Right lobe of liver (tissue), 6 donors: ENCODE measurements at regions not wholly inside any gene's neighbourhood (a gene's known extent, or its start where the extent isn't known, plus 50 kb on each side); places are given as distances from the start of the nearest gene placed in this dataset.

Source experiments
- ATAC-seq, 4 donors: fragments of 200-7000 bp; cut with Tn5 transposase; one replicate each; pipeline ENCODE4 v1.9.1; 2020; ENCODE audit warnings: mild to moderate bottlenecking in 4 of 4, moderate library complexity in 4 of 4
- DNase-seq, 3 donors: peaks; one replicate each; pipeline ENCODE4 v3.0.0-alpha.2; 2020
- H3K27ac ChIP-seq, 3 donors: fragments of 200-600 bp; one replicate each; pipeline ENCODE4 v1.8.0; 2022
- H3K27me3 ChIP-seq, 2 donors: fragments of 200-600 bp; one replicate each; pipeline ENCODE4 v1.8.0; 2022
- H3K36me3 ChIP-seq, 4 donors: fragments of 200-600 bp; sonication (generic) in 1 of 4; one replicate each; pipeline versions ENCODE4 v1.5.1 to v1.8.0; 2017 to 2022; ENCODE audit warnings: control low read depth in 1 of 4
- H3K4me1 ChIP-seq, 4 donors: fragments of 200-600 bp; sonication (generic) in 1 of 4; one replicate each; pipeline versions ENCODE4 v1.5.1 to v1.8.0; 2017 to 2022; ENCODE audit warnings: control low read depth in 1 of 4
- H3K4me3 ChIP-seq, 3 donors: fragments of 200-600 bp; one replicate each; pipeline ENCODE4 v1.8.0; 2022
- H3K9me3 ChIP-seq, 4 donors: fragments of 200-600 bp; sonication (generic) in 1 of 4; one replicate each; pipeline versions ENCODE4 v1.5.1 to v1.8.0; 2017 to 2022; ENCODE audit warnings: control low read depth in 1 of 4
- CTCF ChIP-seq, 4 donors: fragments of 200-600 bp in 3 of 4; fragments of 450-650 bp in 1 of 4; IDR thresholded peaks; one replicate each; pipeline versions ENCODE4 v1.5.1 to v1.8.0; 2016 to 2022; ENCODE audit warnings: antibody characterized with exemption in 4 of 4, mild to moderate bottlenecking in 2 of 4
- POLR2A ChIP-seq: fragments of 450-650 bp; IDR thresholded peaks from one replicate; pipeline ENCODE4 v1.6.1; 2017; ENCODE audit warnings: antibody characterized with exemption, mild to moderate bottlenecking
- WGBS: methylation state at CpG from one replicate; pipeline ENCODE4 v1.1.6; 2018; ENCODE audit warnings: low coverage, low lambda C conversion rate; ENCODE audit not compliant: insufficient coverage; ENCODE audit errors: missing lambda C conversion rate; 5-methylcytosine and 5-hydroxymethylcytosine counted together
- intact Hi-C, 2 donors: fragments of 100-400 bp; cut with DNase I; formaldehyde crosslinking; loops; one replicate each; pipeline versions ENCODE4 v1.11.2 to v1.14.1; 2022
- donor health status: DM: no; HTN: yes; CAD: no.
- donor health status: DM: no; HTN: no; CAD: no.
- donor health status: DM: no; HTN: no; CAD: no.
- donor health status: DM: no; HTN: yes; CAD: no.
- donor health status: DM: no; HTN: yes; CAD: no.

GRCh38 chr20:11555510-11555909 is 362.2 kb upstream of the BTBD3 start:
- TF ChIP-seq POLR2A (no peak), CTCF (IDR thresholded peaks at IDR 0.05) (no peak)
- Histone ChIP-seq H3K4me1 (no peaks in the 10 kb centered on the region), H3K4me3 (no peak overlapping the region), H3K9me3 (no peaks in the 10 kb centered on the region), H3K27ac (no peak overlapping the region), H3K27me3 (no peaks in the 10 kb centered on the region), H3K36me3 (no peaks in the 10 kb centered on the region)
- ATAC-seq (no peak), DNase-seq (no peak)
- 92% methylated on average over 2 of the region's 2 CpGs for WGBS
- intact Hi-C loops = no loop called here

GRCh38 chr20:11556410-11556809 is 361.3 kb upstream of the BTBD3 start:
- no peak for ATAC-seq
- Histone ChIP-seq H3K27ac (no peak overlapping the region), H3K4me3 (no peak overlapping the region), H3K4me1 (no peaks in the 10 kb centered on the region), H3K9me3 (no peaks in the 10 kb centered on the region), H3K27me3 (no peaks in the 10 kb centered on the region), H3K36me3 (no peaks in the 10 kb centered on the region)
- no peak for DNase-seq
- WGBS = 66% methylated on average over 2 of the region's 2 CpGs
- TF ChIP-seq CTCF (IDR thresholded peaks at IDR 0.05) = no peak
- TF ChIP-seq POLR2A = no peak
- intact Hi-C loops = no loop called here

- Histone ChIP-seq H3K9me3 (no peaks in the 10 kb centered on the region), H3K27me3 (no peaks in the 10 kb centered on the region), H3K4me3 (no peak overlapping the region), H3K4me1 (no peaks in the 10 kb centered on the region), H3K27ac (no peak overlapping the region), H3K36me3 (no peaks in the 10 kb centered on the region)
- no peak for ATAC-seq
- intact Hi-C loops = no loop called here
- WGBS = 66% methylated on average over 5 of the region's 5 CpGs
- TF ChIP-seq POLR2A (no peak), CTCF (IDR thresholded peaks at IDR 0.05) (no peak)
- DNase-seq = no peak
These were observed 353.2 kb upstream of the BTBD3 start for GRCh38 chr20:11564491-11564890.

GRCh38 chr20:11569163-11569562 is 348.5 kb upstream of the BTBD3 start:
- 42% methylated on average over 5 of the region's 5 CpGs for WGBS
- H3K4me1 ChIP-seq = no peaks in the 10 kb centered on the region

More at GRCh38 chr20:11569163-11569562, 348.5 kb upstream of the BTBD3 start:
- H3K36me3 ChIP-seq = no peaks in the 10 kb centered on the region
- intact Hi-C loops = no loop called here
- no peak for ATAC-seq
- H3K27ac ChIP-seq = no peak overlapping the region
- no peaks in the 10 kb centered on the region for H3K9me3 ChIP-seq
- H3K27me3 ChIP-seq = no peaks in the 10 kb centered on the region
- TF ChIP-seq POLR2A (no peak), CTCF (IDR thresholded peaks at IDR 0.05) (no peak)
- H3K4me3 ChIP-seq = no peak overlapping the region
- no peak for DNase-seq
